GM19463 (cell line): ENCODE measurements at regions not wholly inside any gene's neighbourhood (a gene's known extent, or its start where the extent isn't known, plus 50 kb on each side); places are given as distances from the start of the nearest gene placed in this dataset.

ENCODE experiments used
- ATAC-seq: cut with Tn5 transposase; IDR thresholded peaks from one replicate; pipeline ENCODE4 v1.9.1; 2021; ENCODE audit warnings: mild to moderate bottlenecking, moderate library complexity; ENCODE audit not compliant: unreplicated experiment

GRCh38 chr12:97912943-97913342, 450.3 kb downstream of the RMST start:
- no peak for ATAC-seq

GRCh38 chr12:97921979-97922722, 459.5 kb downstream of the RMST start:
- no peak for ATAC-seq

GRCh38 chr12:97923546-97923945, 460.9 kb downstream of the RMST start:
- ATAC-seq = no peak

- ATAC-seq = no peak
These were observed 461.5 kb downstream of the RMST start for GRCh38 chr12:97924122-97924521.

GRCh38 chr12:97927977-97928376, 465.4 kb downstream of the RMST start:
- ATAC-seq = no peak

- ATAC-seq = no peak
These were observed 473.6 kb downstream of the RMST start for GRCh38 chr12:97936165-97936564.

- no peak for ATAC-seq
These were observed 475.4 kb downstream of the RMST start for GRCh38 chr12:97938031-97938430.

- ATAC-seq = no peak
These were observed 476.6 kb downstream of the RMST start for GRCh38 chr12:97939156-97939555.

GRCh38 chr12:97940105-97940504, 477.5 kb downstream of the RMST start:
- no peak for ATAC-seq

- no peak for ATAC-seq
These were observed 478.0 kb downstream of the RMST start for GRCh38 chr12:97940629-97941028.

- no peak for ATAC-seq
These were observed 479.2 kb downstream of the RMST start for GRCh38 chr12:97941686-97942354.

- no peak for ATAC-seq
These were observed 480.8 kb downstream of the RMST start for GRCh38 chr12:97943359-97943758.

GRCh38 chr12:97944576-97944975, 482.0 kb downstream of the RMST start:
- no peak for ATAC-seq

- ATAC-seq = no peak
These were observed 484.1 kb downstream of the RMST start for GRCh38 chr12:97946701-97947100.

- no peak for ATAC-seq
These were observed 486.0 kb downstream of the RMST start for GRCh38 chr12:97948591-97948990.

GRCh38 chr12:97951239-97951638, 488.6 kb downstream of the RMST start:
- no peak for ATAC-seq

GRCh38 chr12:97951717-97952116, 489.1 kb downstream of the RMST start:
- no peak for ATAC-seq

- ATAC-seq = no peak
These were observed 494.5 kb downstream of the RMST start for GRCh38 chr12:97957109-97957508.

- ATAC-seq = no peak
These were observed 497.6 kb downstream of the RMST start for GRCh38 chr12:97960225-97960624.

- peak; percentile 90 for ATAC-seq
These were observed 498.4 kb downstream of the RMST start for GRCh38 chr12:97960741-97961608.

GRCh38 chr12:97967831-97968230, 505.2 kb downstream of the RMST start:
- ATAC-seq = no peak
